H7 (cell line): ENCODE measurements at regions not wholly inside any gene's neighbourhood (a gene's known extent, or its start where the extent isn't known, plus 50 kb on each side); places are given as distances from the start of the nearest gene placed in this dataset.

Experiments used
- DNase-seq: peaks from one replicate; pipeline ENCODE4 v3.0.0; 2012
- H3K27me3 ChIP-seq: 2 replicates; pipeline ENCODE4 v1.6.0; 2011; ENCODE audit warnings: mild to moderate bottlenecking, low read length; ENCODE audit not compliant: control insufficient read depth, insufficient read depth
- H3K36me3 ChIP-seq: replicated peaks from 2 replicates; pipeline ENCODE4 v1.5.1; 2011; ENCODE audit warnings: low read length; ENCODE audit not compliant: control insufficient read depth, insufficient read depth
- H3K4me3 ChIP-seq: 2 replicates; pipeline ENCODE4 v1.5.1; 2011; ENCODE audit warnings: low read depth, mild to moderate bottlenecking, control low read depth, low read length, moderate library complexity; ENCODE audit not compliant: insufficient read depth

- Histone ChIP-seq H3K4me3 (no peak overlapping the region), H3K36me3 (no peaks in the 10 kb centered on the region), H3K27me3 (no peaks in the 10 kb centered on the region)
- DNase-seq, result no peak
Observed at GRCh38 chrX:137101273-137101990, 67.6 kb upstream of the GPR101 start.
